Esophagus muscularis mucosa (tissue), 4 donors: ENCODE measurements at regions not wholly inside any gene's neighbourhood (a gene's known extent, or its start where the extent isn't known, plus 50 kb on each side); places are given as distances from the start of the nearest gene placed in this dataset.

Experiments used
- EP300 ChIP-seq: sonication (generic); formaldehyde crosslinking; IDR thresholded peaks from one replicate; pipeline ENCODE4 v1.6.1; 2017; ENCODE audit warnings: antibody characterized with exemption
- POLR2A ChIP-seq: fragments of 450-650 bp; IDR thresholded peaks from one replicate; pipeline ENCODE4 v1.6.1; 2017; ENCODE audit warnings: antibody characterized with exemption, moderate library complexity, mild to moderate bottlenecking, low read depth
- POLR2AphosphoS5 ChIP-seq, 2 donors: sonication (generic); formaldehyde crosslinking; IDR thresholded peaks; one replicate each; pipeline ENCODE4 v1.6.1; 2017; ENCODE audit warnings: antibody characterized with exemption in 2 of 2
- TF ChIP-seq, protein P1 (sequence below), 3 experiments: fragments of 200-600 bp in 2 of 3; fragments of 450-650 bp in 1 of 3; sonication (generic) in 2 of 3; IDR thresholded peaks; one replicate each; pipeline ENCODE4 v1.5.1; 2017 to 2019; ENCODE audit warnings: antibody characterized with exemption in 3 of 3, mild to moderate bottlenecking in 2 of 3, moderate library complexity in 1 of 3

- TF ChIP-seq, protein P1, sequence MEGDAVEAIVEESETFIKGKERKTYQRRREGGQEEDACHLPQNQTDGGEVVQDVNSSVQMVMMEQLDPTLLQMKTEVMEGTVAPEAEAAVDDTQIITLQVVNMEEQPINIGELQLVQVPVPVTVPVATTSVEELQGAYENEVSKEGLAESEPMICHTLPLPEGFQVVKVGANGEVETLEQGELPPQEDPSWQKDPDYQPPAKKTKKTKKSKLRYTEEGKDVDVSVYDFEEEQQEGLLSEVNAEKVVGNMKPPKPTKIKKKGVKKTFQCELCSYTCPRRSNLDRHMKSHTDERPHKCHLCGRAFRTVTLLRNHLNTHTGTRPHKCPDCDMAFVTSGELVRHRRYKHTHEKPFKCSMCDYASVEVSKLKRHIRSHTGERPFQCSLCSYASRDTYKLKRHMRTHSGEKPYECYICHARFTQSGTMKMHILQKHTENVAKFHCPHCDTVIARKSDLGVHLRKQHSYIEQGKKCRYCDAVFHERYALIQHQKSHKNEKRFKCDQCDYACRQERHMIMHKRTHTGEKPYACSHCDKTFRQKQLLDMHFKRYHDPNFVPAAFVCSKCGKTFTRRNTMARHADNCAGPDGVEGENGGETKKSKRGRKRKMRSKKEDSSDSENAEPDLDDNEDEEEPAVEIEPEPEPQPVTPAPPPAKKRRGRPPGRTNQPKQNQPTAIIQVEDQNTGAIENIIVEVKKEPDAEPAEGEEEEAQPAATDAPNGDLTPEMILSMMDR (IDR thresholded peaks at IDR 0.05) = no peak
- TF ChIP-seq EP300 = no peak
- no peak for TF ChIP-seq POLR2A
- no peak for TF ChIP-seq POLR2AphosphoS5 (IDR thresholded peaks at IDR 0.05)
These were observed 229.8 kb upstream of the LDB2 start for GRCh38 chr4:17128268-17128667.
